ENCODE measurements at regions not wholly inside any gene's neighbourhood (a gene's known extent, or its start where the extent isn't known, plus 50 kb on each side); places are given as distances from the start of the nearest gene placed in this dataset.

DNA sequence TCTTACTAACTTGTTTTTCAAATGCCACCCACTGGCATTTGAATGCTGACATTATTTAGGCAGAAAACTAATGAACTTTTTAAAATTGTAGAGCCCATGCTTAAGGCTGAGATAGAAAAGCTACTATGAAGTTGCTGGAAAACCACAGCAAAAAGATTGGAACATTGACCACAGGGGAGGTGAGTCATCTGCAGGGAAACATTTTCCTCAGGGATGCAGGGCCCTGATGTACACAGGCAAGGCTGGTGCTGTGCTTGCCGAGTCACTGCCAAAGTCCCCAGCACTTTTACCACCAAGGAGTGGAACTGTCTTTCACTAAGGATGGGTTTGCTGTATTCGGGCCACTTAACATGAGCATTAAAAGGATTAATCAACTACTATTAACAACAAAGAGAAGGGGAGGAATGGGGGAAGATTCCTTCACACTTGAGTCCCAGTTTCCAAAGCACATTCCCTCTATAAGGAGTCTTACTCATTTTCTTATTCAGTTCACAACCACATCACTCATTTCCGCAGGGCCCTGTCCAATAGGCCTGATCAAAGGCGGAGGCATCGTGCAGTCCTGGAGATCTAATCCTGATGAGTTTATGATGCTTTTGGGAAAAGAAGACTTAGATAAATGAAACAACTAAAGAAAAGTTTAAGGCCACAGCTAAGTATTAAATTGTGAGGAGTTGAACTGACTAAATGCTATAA lies 202.9 kb upstream of the NPY2R start:
- H3K4me3 ChIP-seq (replicated peaks; ENCODE audit: insufficient read depth, low read length), result no peak overlapping the region
- no peaks in the 10 kb centered on the region for H3K27me3 ChIP-seq (ENCODE audit: insufficient read depth, poor library complexity, severe bottlenecking)
- no peak for DNase-seq (ENCODE audit: low read depth in 1 of 2, low spot score in 1 of 2)
- H3K27ac ChIP-seq (replicated peaks), result no peak overlapping the region
- TF ChIP-seq SPI1 (IDR thresholded peaks at IDR 0.05; ENCODE audit: borderline replicate concordance, low read depth) (no peak), POLR2AphosphoS5 (IDR thresholded peaks at IDR 0.05; ENCODE audit: low read depth) (no peak), GABPA (IDR thresholded peaks at IDR 0.05; ENCODE audit: low read depth) (no peak)
- TF ChIP-seq, protein P1, sequence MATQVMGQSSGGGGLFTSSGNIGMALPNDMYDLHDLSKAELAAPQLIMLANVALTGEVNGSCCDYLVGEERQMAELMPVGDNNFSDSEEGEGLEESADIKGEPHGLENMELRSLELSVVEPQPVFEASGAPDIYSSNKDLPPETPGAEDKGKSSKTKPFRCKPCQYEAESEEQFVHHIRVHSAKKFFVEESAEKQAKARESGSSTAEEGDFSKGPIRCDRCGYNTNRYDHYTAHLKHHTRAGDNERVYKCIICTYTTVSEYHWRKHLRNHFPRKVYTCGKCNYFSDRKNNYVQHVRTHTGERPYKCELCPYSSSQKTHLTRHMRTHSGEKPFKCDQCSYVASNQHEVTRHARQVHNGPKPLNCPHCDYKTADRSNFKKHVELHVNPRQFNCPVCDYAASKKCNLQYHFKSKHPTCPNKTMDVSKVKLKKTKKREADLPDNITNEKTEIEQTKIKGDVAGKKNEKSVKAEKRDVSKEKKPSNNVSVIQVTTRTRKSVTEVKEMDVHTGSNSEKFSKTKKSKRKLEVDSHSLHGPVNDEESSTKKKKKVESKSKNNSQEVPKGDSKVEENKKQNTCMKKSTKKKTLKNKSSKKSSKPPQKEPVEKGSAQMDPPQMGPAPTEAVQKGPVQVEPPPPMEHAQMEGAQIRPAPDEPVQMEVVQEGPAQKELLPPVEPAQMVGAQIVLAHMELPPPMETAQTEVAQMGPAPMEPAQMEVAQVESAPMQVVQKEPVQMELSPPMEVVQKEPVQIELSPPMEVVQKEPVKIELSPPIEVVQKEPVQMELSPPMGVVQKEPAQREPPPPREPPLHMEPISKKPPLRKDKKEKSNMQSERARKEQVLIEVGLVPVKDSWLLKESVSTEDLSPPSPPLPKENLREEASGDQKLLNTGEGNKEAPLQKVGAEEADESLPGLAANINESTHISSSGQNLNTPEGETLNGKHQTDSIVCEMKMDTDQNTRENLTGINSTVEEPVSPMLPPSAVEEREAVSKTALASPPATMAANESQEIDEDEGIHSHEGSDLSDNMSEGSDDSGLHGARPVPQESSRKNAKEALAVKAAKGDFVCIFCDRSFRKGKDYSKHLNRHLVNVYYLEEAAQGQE (IDR thresholded peaks at IDR 0.05; ENCODE audit: insufficient replicate concordance, low read depth), result no peak
- TF ChIP-seq, protein P2, sequence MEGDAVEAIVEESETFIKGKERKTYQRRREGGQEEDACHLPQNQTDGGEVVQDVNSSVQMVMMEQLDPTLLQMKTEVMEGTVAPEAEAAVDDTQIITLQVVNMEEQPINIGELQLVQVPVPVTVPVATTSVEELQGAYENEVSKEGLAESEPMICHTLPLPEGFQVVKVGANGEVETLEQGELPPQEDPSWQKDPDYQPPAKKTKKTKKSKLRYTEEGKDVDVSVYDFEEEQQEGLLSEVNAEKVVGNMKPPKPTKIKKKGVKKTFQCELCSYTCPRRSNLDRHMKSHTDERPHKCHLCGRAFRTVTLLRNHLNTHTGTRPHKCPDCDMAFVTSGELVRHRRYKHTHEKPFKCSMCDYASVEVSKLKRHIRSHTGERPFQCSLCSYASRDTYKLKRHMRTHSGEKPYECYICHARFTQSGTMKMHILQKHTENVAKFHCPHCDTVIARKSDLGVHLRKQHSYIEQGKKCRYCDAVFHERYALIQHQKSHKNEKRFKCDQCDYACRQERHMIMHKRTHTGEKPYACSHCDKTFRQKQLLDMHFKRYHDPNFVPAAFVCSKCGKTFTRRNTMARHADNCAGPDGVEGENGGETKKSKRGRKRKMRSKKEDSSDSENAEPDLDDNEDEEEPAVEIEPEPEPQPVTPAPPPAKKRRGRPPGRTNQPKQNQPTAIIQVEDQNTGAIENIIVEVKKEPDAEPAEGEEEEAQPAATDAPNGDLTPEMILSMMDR (IDR thresholded peaks at IDR 0.05; ENCODE audit: insufficient read depth, low read length), result no peak

DNA sequence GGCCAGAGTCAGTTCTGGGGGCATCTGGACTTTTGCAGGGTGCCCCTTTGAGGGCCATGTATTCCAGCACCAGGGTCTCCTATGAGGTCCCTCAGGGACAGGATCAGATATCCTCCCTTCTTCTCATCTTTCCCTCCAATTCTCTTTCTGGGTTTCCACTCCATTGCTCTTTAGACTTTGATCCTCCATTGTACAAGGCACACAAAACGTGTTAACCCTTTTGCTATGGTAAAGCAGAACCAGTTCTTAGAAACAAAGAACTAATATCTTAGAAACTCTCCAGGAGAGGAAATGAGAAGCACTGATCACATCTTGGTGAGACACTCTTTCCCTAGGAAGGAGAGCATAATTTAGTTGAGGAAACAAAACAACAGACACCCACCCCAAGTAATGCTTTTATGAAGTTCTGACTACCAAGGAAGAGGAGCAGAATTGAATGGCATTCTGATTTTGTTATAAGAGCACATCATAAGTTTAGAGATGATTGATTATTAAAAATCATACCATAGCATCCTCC lies 200.7 kb upstream of the NPY2R start:
- no peak for DNase-seq (ENCODE audit: low read depth in 1 of 2, low spot score in 1 of 2)
- no peak for TF ChIP-seq SPI1 (IDR thresholded peaks at IDR 0.05; ENCODE audit: borderline replicate concordance, low read depth)
- TF ChIP-seq, protein P2 (IDR thresholded peaks at IDR 0.05; ENCODE audit: insufficient read depth, low read length), result no peak
- no peak for TF ChIP-seq POLR2AphosphoS5 (IDR thresholded peaks at IDR 0.05; ENCODE audit: low read depth)
- TF ChIP-seq GABPA (IDR thresholded peaks at IDR 0.05; ENCODE audit: low read depth), result no peak
- TF ChIP-seq, protein P1 (IDR thresholded peaks at IDR 0.05; ENCODE audit: insufficient replicate concordance, low read depth), result no peak

DNA sequence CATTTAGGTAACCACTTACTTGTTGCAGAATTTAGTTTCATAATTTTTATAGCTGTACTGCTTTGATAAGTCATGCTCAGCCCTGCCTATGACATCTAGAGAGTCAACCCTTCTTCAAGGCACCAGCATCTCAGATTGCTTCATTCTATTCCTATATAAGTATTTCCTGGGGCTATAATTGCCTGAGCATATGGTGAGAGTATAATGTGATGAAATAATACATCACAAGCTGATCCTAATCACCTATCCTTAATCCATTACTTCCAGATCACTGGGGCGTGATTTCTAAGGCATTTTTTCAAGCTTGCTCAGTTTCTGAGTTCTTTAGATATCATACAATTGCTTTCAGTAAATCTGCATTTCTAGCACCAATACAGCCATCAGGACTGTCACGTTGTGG lies 200.0 kb upstream of the NPY2R start:
- H3K27ac ChIP-seq (replicated peaks), result no peak overlapping the region
- no peak overlapping the region for H3K4me3 ChIP-seq (replicated peaks; ENCODE audit: insufficient read depth, low read length)
- DNase-seq (ENCODE audit: low read depth in 1 of 2, low spot score in 1 of 2), result no peak
- TF ChIP-seq POLR2AphosphoS5 (IDR thresholded peaks at IDR 0.05; ENCODE audit: low read depth), result no peak
- TF ChIP-seq, protein P2 (IDR thresholded peaks at IDR 0.05; ENCODE audit: insufficient read depth, low read length), result no peak
- TF ChIP-seq SPI1 (IDR thresholded peaks at IDR 0.05; ENCODE audit: borderline replicate concordance, low read depth), result no peak
- TF ChIP-seq, protein P1 (IDR thresholded peaks at IDR 0.05; ENCODE audit: insufficient replicate concordance, low read depth), result no peak
- no peak for TF ChIP-seq GABPA (IDR thresholded peaks at IDR 0.05; ENCODE audit: low read depth)
- no peaks in the 10 kb centered on the region for H3K27me3 ChIP-seq (ENCODE audit: insufficient read depth, poor library complexity, severe bottlenecking)

More for the DNA sequence above, 200.7 kb upstream of the NPY2R start:
- Histone ChIP-seq H3K27ac (replicated peaks) (no peak overlapping the region), H3K4me3 (replicated peaks; ENCODE audit: insufficient read depth, low read length) (no peak overlapping the region), H3K27me3 (ENCODE audit: insufficient read depth, poor library complexity, severe bottlenecking) (no peaks in the 10 kb centered on the region)
